ENCODE measurements at regions not wholly inside any gene's neighbourhood (a gene's known extent, or its start where the extent isn't known, plus 50 kb on each side); places are given as distances from the start of the nearest gene placed in this dataset.

DNA sequence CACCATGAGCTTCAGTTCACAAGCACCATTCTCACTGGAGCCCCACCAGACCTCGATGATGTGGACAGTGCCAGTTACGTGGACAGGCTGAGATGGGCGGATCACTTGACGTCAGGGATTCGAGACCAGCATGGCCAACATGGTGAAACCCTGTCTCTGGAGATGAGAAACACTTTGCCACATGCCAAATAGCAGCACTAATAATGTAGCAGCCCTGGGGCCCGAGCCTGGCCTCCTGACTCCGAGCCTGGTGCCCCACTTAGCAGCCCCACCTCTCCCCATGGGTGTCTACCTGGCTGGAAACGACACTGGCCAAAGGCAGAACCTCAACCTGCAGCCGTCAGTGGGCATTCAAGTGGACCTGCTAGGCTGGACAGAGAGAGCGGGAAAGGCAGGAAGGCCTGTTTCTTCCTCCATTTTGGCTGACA, 129.1 kb downstream of the TOMM20 start:
- TF ChIP-seq, protein P1, sequence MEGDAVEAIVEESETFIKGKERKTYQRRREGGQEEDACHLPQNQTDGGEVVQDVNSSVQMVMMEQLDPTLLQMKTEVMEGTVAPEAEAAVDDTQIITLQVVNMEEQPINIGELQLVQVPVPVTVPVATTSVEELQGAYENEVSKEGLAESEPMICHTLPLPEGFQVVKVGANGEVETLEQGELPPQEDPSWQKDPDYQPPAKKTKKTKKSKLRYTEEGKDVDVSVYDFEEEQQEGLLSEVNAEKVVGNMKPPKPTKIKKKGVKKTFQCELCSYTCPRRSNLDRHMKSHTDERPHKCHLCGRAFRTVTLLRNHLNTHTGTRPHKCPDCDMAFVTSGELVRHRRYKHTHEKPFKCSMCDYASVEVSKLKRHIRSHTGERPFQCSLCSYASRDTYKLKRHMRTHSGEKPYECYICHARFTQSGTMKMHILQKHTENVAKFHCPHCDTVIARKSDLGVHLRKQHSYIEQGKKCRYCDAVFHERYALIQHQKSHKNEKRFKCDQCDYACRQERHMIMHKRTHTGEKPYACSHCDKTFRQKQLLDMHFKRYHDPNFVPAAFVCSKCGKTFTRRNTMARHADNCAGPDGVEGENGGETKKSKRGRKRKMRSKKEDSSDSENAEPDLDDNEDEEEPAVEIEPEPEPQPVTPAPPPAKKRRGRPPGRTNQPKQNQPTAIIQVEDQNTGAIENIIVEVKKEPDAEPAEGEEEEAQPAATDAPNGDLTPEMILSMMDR (IDR thresholded peaks at IDR 0.05) = no peak
- Mint-ChIP-seq H3K27me3 (ENCODE audit: unreplicated experiment) (no peaks in the 10 kb centered on the region), H3K36me3 (ENCODE audit: unreplicated experiment) (no peaks in the 10 kb centered on the region), H3K4me1 (ENCODE audit: unreplicated experiment) (peaks cover 48% of the 10 kb centered on the region), H3K4me3 (ENCODE audit: unreplicated experiment) (no peak overlapping the region), H3K27ac (ENCODE audit: unreplicated experiment) (no peak overlapping the region), H3K9me3 (ENCODE audit: unreplicated experiment) (no peaks in the 10 kb centered on the region)
- no peak for DNase-seq (ENCODE audit: extremely low spot score, unreplicated experiment)

DNA sequence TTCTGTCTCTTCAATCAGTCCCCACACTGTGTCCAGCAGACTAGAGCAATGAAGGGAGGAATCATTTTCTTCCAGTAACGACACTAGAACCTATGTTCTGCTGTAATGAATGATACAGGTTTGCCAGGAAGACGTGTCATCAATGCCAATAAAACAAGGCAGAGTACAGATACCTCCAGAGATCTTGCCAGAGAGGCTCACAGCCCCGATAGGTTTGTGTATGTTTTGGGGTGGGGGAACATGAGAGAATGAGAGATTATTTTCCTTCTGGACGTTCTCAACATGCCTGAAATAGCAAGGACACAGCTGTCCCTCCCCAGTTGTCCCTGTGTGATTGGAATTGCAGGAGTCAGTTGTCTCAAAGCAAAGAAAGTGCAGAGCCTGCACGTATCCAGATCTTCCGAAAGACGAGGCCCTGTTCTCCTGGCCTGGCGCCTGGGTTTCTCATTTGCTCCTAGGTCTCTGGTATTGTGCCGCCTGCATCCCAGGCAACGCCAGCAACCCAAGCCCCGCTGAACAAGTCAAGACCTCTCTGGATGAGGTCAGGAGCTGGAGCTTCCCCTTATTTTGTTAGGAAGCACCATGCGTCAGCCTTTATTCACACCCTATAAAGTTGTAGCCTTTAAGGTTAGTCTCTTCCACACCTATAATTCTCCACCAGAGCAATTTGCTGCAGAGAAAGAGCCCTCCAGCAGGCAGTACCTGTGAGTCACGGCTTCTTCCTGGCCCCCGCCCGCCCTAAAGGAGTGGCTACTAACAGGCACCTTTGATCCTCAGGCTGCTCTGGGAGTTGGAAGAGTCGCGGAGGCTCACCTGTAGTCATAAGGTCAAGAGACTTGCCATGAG, 130.5 kb downstream of the TOMM20 start:
- Mint-ChIP-seq H3K4me1 (ENCODE audit: unreplicated experiment) (peaks cover 48% of the 10 kb centered on the region), H3K27me3 (ENCODE audit: unreplicated experiment) (no peaks in the 10 kb centered on the region), H3K9me3 (ENCODE audit: unreplicated experiment) (no peaks in the 10 kb centered on the region), H3K27ac (ENCODE audit: unreplicated experiment) (peak overlapping the region; percentile 97), H3K36me3 (ENCODE audit: unreplicated experiment) (no peaks in the 10 kb centered on the region), H3K4me3 (ENCODE audit: unreplicated experiment) (no peak overlapping the region)
- no peak for DNase-seq (ENCODE audit: extremely low spot score, unreplicated experiment)
- TF ChIP-seq, protein P1 (IDR thresholded peaks at IDR 0.05) = no peak

DNA sequence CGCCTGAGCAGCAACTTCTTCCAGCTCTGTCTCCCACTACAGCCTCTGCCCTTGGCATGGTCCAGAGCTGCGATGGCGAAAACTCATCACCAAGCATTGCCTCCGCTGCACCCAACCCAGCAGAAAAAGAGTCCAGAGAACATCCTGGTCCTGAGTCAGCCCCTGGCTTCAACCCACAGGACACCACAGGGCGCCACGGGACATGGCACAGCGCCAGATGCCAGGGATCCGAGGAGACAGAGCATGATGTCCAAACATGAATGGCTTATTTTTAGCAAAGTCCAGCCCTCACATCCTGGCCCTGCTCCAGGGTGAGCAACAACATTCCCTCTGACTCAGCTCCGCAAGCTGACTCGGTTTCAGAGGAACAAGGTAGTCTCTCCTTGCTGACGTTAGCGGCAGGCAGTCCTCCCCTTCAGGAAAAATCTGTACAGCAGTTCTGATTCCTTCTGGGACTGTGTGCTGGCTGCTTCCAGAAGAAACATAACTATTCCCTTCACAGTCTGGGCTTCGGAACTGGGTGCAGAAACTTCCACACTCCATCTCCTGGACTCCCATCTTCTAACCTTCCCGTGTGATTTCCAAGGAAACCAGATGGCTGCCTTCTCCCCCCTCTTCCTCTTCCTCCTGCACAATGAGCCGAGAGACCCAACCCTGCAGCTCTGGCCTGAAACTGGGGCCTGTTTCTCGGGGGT, 131.3 kb downstream of the TOMM20 start:
- Mint-ChIP-seq H3K36me3 (ENCODE audit: unreplicated experiment) (no peaks in the 10 kb centered on the region), H3K27ac (ENCODE audit: unreplicated experiment) (peak overlapping the region; percentile 97), H3K27me3 (ENCODE audit: unreplicated experiment) (no peaks in the 10 kb centered on the region), H3K4me3 (ENCODE audit: unreplicated experiment) (peak overlapping the region; percentile 22), H3K4me1 (ENCODE audit: unreplicated experiment) (peaks cover 42% of the 10 kb centered on the region), H3K9me3 (ENCODE audit: unreplicated experiment) (no peaks in the 10 kb centered on the region)
- peak; percentile 100 for DNase-seq (ENCODE audit: extremely low spot score, unreplicated experiment)
- TF ChIP-seq, protein P1 (IDR thresholded peaks at IDR 0.05) = no peak

DNA sequence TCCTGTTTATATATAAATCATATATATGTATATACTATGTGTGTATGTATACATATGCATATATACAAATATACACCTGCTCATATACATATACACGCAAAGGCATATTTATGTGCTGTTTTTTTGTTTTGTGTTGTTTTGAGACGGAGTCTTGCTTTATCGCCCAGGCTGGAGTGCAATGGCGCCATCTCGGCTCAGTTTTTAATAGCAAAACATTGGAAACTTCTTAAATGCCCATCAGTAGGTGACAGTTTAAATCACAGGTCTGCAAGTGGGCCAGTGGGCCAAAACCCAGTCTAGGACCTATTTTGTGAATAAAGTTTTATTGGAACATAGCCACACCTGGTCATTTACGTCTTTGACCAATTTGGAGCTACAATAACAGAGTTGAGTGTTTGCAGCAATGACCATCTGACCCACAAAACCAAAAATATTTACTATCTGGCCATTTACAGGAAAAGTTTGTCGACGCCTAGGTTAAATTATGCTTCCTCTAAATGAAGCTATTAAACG, 132.3 kb downstream of the TOMM20 start:
- Mint-ChIP-seq H3K36me3 (ENCODE audit: unreplicated experiment) (no peaks in the 10 kb centered on the region), H3K27ac (ENCODE audit: unreplicated experiment) (peak overlapping the region; percentile 97), H3K9me3 (ENCODE audit: unreplicated experiment) (no peaks in the 10 kb centered on the region), H3K4me1 (ENCODE audit: unreplicated experiment) (peaks cover 34% of the 10 kb centered on the region), H3K4me3 (ENCODE audit: unreplicated experiment) (no peak overlapping the region), H3K27me3 (ENCODE audit: unreplicated experiment) (no peaks in the 10 kb centered on the region)
- TF ChIP-seq, protein P1 (IDR thresholded peaks at IDR 0.05) = no peak
- DNase-seq (ENCODE audit: extremely low spot score, unreplicated experiment) = no peak

Measured in osteocyte (in vitro differentiated cells).